Stomach (tissue), 8 donors: ENCODE measurements at regions not wholly inside any gene's neighbourhood (a gene's known extent, or its start where the extent isn't known, plus 50 kb on each side); places are given as distances from the start of the nearest gene placed in this dataset.

Experiments
- DNase-seq, 2 donors: peaks; one replicate each; pipeline versions ENCODE4 v3.0.0 to v3.0.0-alpha.2; 2013 to 2019
- H3K27ac ChIP-seq, 5 donors: fragments of 200-600 bp in 4 of 5; sonication (generic) in 4 of 5; one replicate each; pipeline ENCODE4 v1.5.1; 2013 to 2019; ENCODE audit warnings: mild to moderate bottlenecking in 1 of 5, moderate library complexity in 1 of 5
- H3K27me3 ChIP-seq, 3 donors: fragments of 200-600 bp; sonication (generic); one replicate each; pipeline ENCODE4 v1.5.1; 2017 to 2019; ENCODE audit warnings: mixed run types in 1 of 3
- H3K36me3 ChIP-seq, 4 donors: fragments of 200-600 bp; sonication (generic); 1 replicate in 3 of 4; 2 replicates in 1 of 4; pipeline ENCODE4 v1.5.1; 2016 to 2019
- H3K4me1 ChIP-seq, 4 donors: fragments of 200-600 bp; sonication (generic); one replicate each; pipeline ENCODE4 v1.5.1; 2016 to 2019
- H3K4me3 ChIP-seq, 4 donors: fragments of 200-600 bp; sonication (generic) in 3 of 4; one replicate each; pipeline ENCODE4 v1.5.1; 2016 to 2019; ENCODE audit warnings: mild to moderate bottlenecking in 1 of 4
- H3K9me3 ChIP-seq, 4 donors: fragments of 200-600 bp; sonication (generic); one replicate each; pipeline ENCODE4 v1.5.1; 2016 to 2019
- EP300 ChIP-seq: sonication (generic); formaldehyde crosslinking; IDR thresholded peaks from one replicate; pipeline ENCODE4 v1.6.1; 2017; ENCODE audit warnings: antibody characterized with exemption
- POLR2A ChIP-seq, 4 donors: fragments of 450-650 bp; IDR thresholded peaks; one replicate each; pipeline ENCODE4 v1.6.1; 2016; ENCODE audit warnings: antibody characterized with exemption in 4 of 4, control low read depth in 2 of 4, mild to moderate bottlenecking in 1 of 4, moderate library complexity in 1 of 4
- POLR2AphosphoS5 ChIP-seq, 3 donors: sonication (generic); formaldehyde crosslinking; IDR thresholded peaks; one replicate each; pipeline ENCODE4 v1.6.1; 2016; ENCODE audit warnings: antibody characterized with exemption in 3 of 3
- WGBS, 5 donors: extraction: QIAGEN DNeasy Blood & Tissue Kit in 3 of 5; methylation state at CpG; one replicate each; pipeline versions ENCODE4 v1.1.5 to v1.1.7; 2013 to 2018; 5-methylcytosine and 5-hydroxymethylcytosine counted together
- intact Hi-C: fragments of 100-400 bp; cut with DNase I; formaldehyde crosslinking; loops from one replicate; pipeline ENCODE4 v1.15.1; 2023; ENCODE audit warnings: low total_unique reads
- TF ChIP-seq, protein P1 (sequence below), 7 experiments: fragments of 450-650 bp in 4 of 7; fragments of 200-600 bp in 3 of 7; sonication (generic) in 3 of 7; IDR thresholded peaks; one replicate each; pipeline ENCODE4 v1.5.1; 2016 to 2019; ENCODE audit warnings: antibody characterized with exemption in 7 of 7, control low read depth in 2 of 7, mild to moderate bottlenecking in 1 of 7
- donor health status: healthy with polysubstance abuse.
- donor health status: Bipolar disorder and iron deficiency.
- donor health status: healthy.

DNA sequence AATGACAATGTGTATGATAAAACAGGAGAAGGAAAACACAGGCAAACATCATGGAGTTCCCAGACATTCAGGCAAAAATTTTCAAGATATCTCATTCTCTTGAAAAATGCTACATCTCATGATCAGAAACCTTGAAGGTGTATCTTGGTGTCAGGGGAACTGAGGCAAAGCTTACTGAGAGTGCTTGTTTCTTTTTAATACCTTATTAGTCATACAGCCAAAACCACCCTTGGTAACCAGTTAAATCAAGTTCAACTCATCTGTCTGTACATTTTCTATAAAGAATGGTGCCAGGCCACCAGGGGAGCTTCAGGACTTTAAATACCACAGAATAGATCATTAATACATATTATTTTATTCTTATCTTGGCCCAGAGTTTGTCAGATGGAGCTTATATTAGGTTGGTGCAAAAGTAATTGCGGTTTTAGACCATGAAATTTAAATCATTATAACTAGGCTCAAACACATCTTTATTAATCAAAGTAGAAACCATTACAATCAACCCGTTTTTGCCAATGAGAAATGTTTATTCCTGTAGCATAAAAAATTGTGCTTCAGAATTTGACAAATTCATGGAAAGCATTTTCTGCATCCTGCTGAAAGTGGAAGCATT is 1036.0 kb downstream of the AMY1C start:
- TF ChIP-seq, protein P1, sequence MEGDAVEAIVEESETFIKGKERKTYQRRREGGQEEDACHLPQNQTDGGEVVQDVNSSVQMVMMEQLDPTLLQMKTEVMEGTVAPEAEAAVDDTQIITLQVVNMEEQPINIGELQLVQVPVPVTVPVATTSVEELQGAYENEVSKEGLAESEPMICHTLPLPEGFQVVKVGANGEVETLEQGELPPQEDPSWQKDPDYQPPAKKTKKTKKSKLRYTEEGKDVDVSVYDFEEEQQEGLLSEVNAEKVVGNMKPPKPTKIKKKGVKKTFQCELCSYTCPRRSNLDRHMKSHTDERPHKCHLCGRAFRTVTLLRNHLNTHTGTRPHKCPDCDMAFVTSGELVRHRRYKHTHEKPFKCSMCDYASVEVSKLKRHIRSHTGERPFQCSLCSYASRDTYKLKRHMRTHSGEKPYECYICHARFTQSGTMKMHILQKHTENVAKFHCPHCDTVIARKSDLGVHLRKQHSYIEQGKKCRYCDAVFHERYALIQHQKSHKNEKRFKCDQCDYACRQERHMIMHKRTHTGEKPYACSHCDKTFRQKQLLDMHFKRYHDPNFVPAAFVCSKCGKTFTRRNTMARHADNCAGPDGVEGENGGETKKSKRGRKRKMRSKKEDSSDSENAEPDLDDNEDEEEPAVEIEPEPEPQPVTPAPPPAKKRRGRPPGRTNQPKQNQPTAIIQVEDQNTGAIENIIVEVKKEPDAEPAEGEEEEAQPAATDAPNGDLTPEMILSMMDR (IDR thresholded peaks at IDR 0.05), result no peak
- TF ChIP-seq EP300 (no peak), POLR2AphosphoS5 (IDR thresholded peaks at IDR 0.05) (no peak), POLR2A (IDR thresholded peaks at IDR 0.05) (no peak)
- Histone ChIP-seq H3K9me3 (peaks cover 0 to 3% (median 0%) of the 10 kb centered on the region in 4 donors), H3K36me3 (no peaks in the 10 kb centered on the region), H3K4me3 (no peak overlapping the region), H3K27ac (no peak overlapping the region), H3K27me3 (no peaks in the 10 kb centered on the region), H3K4me1 (no peaks in the 10 kb centered on the region)
- intact Hi-C loops, result no loop called here
- 52 to 70% (median 61%) methylated on average over 2 of the region's 2 CpGs for WGBS, 5 donors
- DNase-seq, result no peak

DNA sequence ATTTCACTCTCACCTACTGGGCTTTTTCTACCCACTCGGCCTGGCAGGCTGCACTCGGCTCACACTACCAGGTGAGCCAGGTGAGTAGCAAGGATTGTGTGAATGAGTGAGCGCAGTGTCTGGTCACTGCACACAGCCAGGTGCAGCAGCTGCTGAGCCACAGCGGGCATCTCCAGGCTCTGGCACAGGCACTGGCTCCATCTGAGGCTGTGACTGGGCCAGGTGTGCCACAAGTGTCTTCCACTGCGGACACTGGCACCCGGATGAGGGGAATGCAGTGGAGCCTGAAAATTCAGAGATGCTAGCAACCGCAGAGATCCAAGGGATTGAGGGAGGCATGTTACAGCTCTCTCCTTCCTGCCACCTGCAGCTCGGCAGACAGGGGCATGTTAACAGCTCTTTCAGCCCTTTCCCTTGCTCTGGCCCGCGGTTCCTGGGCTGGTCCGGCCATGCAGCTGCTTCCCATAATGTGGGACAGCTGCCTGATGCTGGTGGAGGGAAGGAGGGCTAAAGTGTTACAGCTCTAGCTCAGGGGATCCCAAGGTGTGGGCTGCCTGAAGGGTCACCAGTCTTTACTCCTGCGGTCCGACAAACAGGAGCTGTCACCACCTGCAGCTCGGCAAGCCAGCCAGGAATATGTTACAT is 1038.3 kb downstream of the AMY1C start:
- no peaks in the 10 kb centered on the region for H3K27me3 ChIP-seq
- intact Hi-C loops, result no loop called here
- WGBS, 5 donors, result 80 to 94% (median 92%) methylated on average over 7 to 14 of the region's 14 CpGs
- no peaks in the 10 kb centered on the region for H3K36me3 ChIP-seq
- no peak for DNase-seq
- H3K4me3 ChIP-seq, result no peak overlapping the region
- H3K4me1 ChIP-seq, result no peaks in the 10 kb centered on the region
- H3K27ac ChIP-seq, result no peak overlapping the region
- H3K9me3 ChIP-seq, result peaks cover 0 to 3% (median 0%) of the 10 kb centered on the region in 4 donors
- TF ChIP-seq POLR2AphosphoS5 (IDR thresholded peaks at IDR 0.05), result no peak
- TF ChIP-seq POLR2A (IDR thresholded peaks at IDR 0.05), result no peak
- TF ChIP-seq, protein P1 (IDR thresholded peaks at IDR 0.05), result no peak
- TF ChIP-seq EP300, result no peak

DNA sequence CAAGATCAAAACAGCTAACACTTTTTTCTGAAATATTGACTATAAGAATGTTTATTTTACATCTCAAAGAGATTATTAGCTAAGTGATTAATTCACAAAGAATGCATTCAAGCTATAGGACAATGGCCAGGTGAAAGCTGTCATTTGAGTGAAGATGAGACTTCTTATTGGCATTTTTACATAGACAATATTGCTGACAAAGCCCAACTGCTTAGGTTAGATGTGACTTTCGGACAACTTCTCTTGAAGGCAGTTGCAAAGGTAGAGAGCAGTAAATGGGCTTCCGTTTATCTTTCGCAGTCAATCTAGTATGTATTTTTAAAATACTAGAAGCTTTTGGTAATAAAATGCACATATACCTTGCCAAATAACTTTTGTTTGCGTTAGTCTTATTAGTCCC is 1041.3 kb downstream of the AMY1C start:
- H3K27ac ChIP-seq, result no peak overlapping the region
- DNase-seq, result no peak
- H3K9me3 ChIP-seq, result peaks cover 0 to 8% (median 0%) of the 10 kb centered on the region in 4 donors
- intact Hi-C loops, result no loop called here
- no peaks in the 10 kb centered on the region for H3K36me3 ChIP-seq
- H3K4me1 ChIP-seq, result no peaks in the 10 kb centered on the region
- TF ChIP-seq POLR2A (IDR thresholded peaks at IDR 0.05) (no peak), EP300 (no peak), POLR2AphosphoS5 (IDR thresholded peaks at IDR 0.05) (no peak)
- TF ChIP-seq, protein P1 (IDR thresholded peaks at IDR 0.05), result no peak
- H3K4me3 ChIP-seq, result no peak overlapping the region
- WGBS, 5 donors, result 90 to 95% (median 90%) methylated on average over 4 of the region's 4 CpGs
- no peaks in the 10 kb centered on the region for H3K27me3 ChIP-seq

- DNase-seq, result no peak
- TF ChIP-seq EP300 (no peak), POLR2AphosphoS5 (IDR thresholded peaks at IDR 0.05) (no peak), POLR2A (IDR thresholded peaks at IDR 0.05) (no peak)
- TF ChIP-seq, protein P1 (IDR thresholded peaks at IDR 0.05), result no peak
- Histone ChIP-seq H3K9me3 (peaks cover 0 to 4% (median 0%) of the 10 kb centered on the region in 4 donors), H3K27ac (no peak overlapping the region), H3K27me3 (no peaks in the 10 kb centered on the region), H3K4me1 (no peaks in the 10 kb centered on the region), H3K36me3 (no peaks in the 10 kb centered on the region), H3K4me3 (no peak overlapping the region)
- intact Hi-C loops, result no loop called here
Observed at GRCh38 chr1:104794035-104794434, 1044.3 kb downstream of the AMY1C start.
